Parathyroid adenoma (tissue), 2 donors: ENCODE measurements at regions not wholly inside any gene's neighbourhood (a gene's known extent, or its start where the extent isn't known, plus 50 kb on each side); places are given as distances from the start of the nearest gene placed in this dataset.

ENCODE experiments used
- H2AFZ ChIP-seq: fragments of 300-600 bp; sonication (generic); one replicate; pipeline ENCODE4 v1.7.0; 2017; ENCODE audit warnings: antibody characterized with exemption, mild to moderate bottlenecking
- H3K27ac ChIP-seq: fragments of 300-600 bp; sonication (generic); one replicate; pipeline ENCODE4 v1.7.0; 2017
- H3K27me3 ChIP-seq: fragments of 300-600 bp; sonication (generic); one replicate; pipeline ENCODE4 v1.7.0; 2017; ENCODE audit warnings: low read length; ENCODE audit not compliant: control insufficient read depth, insufficient read depth
- H3K36me3 ChIP-seq: fragments of 300-600 bp; sonication (generic); one replicate; pipeline ENCODE4 v1.7.0; 2017; ENCODE audit warnings: low read length; ENCODE audit not compliant: control insufficient read depth, insufficient read depth
- H3K4me1 ChIP-seq: fragments of 300-600 bp; sonication (generic); one replicate; pipeline ENCODE4 v1.7.0; 2017; ENCODE audit warnings: control low read depth
- H3K4me2 ChIP-seq: fragments of 300-600 bp; sonication (generic); one replicate; pipeline ENCODE4 v1.7.0; 2017; ENCODE audit warnings: low read length
- H3K4me3 ChIP-seq: fragments of 300-600 bp; sonication (generic); one replicate; pipeline ENCODE4 v1.7.0; 2017; ENCODE audit warnings: low read depth, low read length
- H3K79me2 ChIP-seq: fragments of 300-600 bp; sonication (generic); one replicate; pipeline ENCODE4 v1.7.0; 2017; ENCODE audit warnings: control low read depth
- H3K9ac ChIP-seq: fragments of 300-600 bp; sonication (generic); one replicate; pipeline ENCODE4 v1.7.0; 2017; ENCODE audit warnings: mild to moderate bottlenecking
- H3K9me3 ChIP-seq: fragments of 300-600 bp; sonication (generic); one replicate; pipeline ENCODE4 v1.7.0; 2017; ENCODE audit warnings: low read length; ENCODE audit not compliant: control insufficient read depth
- TF ChIP-seq, protein P1 (sequence below): fragments of 300-600 bp; sonication (generic); IDR thresholded peaks from one replicate; pipeline ENCODE4 v1.7.0; 2017; ENCODE audit warnings: antibody characterized with exemption, mild to moderate bottlenecking
- donor health status: primary hyperparathyroidism.

DNA sequence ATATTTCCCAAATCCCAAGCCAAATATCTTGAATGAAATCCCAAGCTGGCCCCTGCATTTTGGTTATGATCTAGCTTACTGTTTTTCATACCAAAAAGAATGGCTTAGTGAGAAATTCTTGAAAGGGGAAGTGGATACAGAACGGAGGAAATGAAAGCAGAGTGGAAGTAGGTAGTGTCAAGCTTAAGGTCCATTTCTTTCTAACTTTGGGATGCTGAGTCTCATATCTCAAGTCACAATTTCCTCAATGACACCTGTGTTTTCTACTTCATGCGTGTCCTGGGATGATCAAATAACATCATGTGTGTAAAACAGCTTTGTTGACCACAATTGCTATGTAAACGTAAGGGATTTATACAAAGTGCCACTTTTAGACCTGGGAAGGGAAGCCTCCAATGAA is 238.8 kb upstream of the SLC35B3 start:
- no peak overlapping the region for H2AFZ ChIP-seq
- TF ChIP-seq, protein P1, sequence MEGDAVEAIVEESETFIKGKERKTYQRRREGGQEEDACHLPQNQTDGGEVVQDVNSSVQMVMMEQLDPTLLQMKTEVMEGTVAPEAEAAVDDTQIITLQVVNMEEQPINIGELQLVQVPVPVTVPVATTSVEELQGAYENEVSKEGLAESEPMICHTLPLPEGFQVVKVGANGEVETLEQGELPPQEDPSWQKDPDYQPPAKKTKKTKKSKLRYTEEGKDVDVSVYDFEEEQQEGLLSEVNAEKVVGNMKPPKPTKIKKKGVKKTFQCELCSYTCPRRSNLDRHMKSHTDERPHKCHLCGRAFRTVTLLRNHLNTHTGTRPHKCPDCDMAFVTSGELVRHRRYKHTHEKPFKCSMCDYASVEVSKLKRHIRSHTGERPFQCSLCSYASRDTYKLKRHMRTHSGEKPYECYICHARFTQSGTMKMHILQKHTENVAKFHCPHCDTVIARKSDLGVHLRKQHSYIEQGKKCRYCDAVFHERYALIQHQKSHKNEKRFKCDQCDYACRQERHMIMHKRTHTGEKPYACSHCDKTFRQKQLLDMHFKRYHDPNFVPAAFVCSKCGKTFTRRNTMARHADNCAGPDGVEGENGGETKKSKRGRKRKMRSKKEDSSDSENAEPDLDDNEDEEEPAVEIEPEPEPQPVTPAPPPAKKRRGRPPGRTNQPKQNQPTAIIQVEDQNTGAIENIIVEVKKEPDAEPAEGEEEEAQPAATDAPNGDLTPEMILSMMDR: no peak
- H3K9ac ChIP-seq: no peak overlapping the region
- H3K27ac ChIP-seq: no peak overlapping the region
- no peaks in the 10 kb centered on the region for H3K36me3 ChIP-seq
- no peaks in the 10 kb centered on the region for H3K79me2 ChIP-seq
- no peaks in the 10 kb centered on the region for H3K27me3 ChIP-seq
- no peak overlapping the region for H3K4me2 ChIP-seq
- no peaks in the 10 kb centered on the region for H3K4me1 ChIP-seq
- H3K4me3 ChIP-seq: no peak overlapping the region
- H3K9me3 ChIP-seq: no peaks in the 10 kb centered on the region

DNA sequence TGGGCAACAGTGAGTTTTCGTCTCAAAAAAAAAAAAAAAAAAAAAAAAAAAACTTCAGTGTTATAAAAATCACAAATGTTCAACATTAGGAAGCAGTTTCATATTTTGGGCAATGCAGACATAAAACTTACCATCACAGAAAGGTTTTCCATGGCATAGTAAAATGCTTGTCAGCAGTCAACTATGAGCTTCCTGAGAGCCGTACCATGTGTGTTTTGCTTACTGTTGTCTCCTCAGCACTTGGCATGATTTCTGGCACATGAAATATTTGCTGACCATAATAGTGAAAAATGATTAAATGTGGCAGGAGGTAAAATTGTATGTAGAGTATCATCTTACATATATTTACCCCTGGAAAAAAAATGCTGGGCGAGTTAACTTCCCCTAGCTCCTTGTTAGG is 237.5 kb upstream of the SLC35B3 start:
- Histone ChIP-seq H3K27me3 (no peaks in the 10 kb centered on the region), H2AFZ (no peak overlapping the region), H3K4me3 (no peak overlapping the region), H3K27ac (no peak overlapping the region), H3K4me1 (no peaks in the 10 kb centered on the region), H3K79me2 (no peaks in the 10 kb centered on the region), H3K4me2 (no peak overlapping the region), H3K9ac (no peak overlapping the region), H3K36me3 (no peaks in the 10 kb centered on the region), H3K9me3 (no peaks in the 10 kb centered on the region)
- TF ChIP-seq, protein P1: no peak

- Histone ChIP-seq H3K36me3 (no peaks in the 10 kb centered on the region), H3K4me2 (no peak overlapping the region), H3K79me2 (no peaks in the 10 kb centered on the region), H3K9me3 (no peaks in the 10 kb centered on the region), H3K9ac (no peak overlapping the region), H3K4me1 (no peaks in the 10 kb centered on the region), H3K27me3 (no peaks in the 10 kb centered on the region), H2AFZ (no peak overlapping the region), H3K27ac (no peak overlapping the region), H3K4me3 (no peak overlapping the region)
- TF ChIP-seq, protein P1: no peak
Measured at GRCh38 chr6:8670792-8671191, 235.4 kb upstream of the SLC35B3 start.

DNA sequence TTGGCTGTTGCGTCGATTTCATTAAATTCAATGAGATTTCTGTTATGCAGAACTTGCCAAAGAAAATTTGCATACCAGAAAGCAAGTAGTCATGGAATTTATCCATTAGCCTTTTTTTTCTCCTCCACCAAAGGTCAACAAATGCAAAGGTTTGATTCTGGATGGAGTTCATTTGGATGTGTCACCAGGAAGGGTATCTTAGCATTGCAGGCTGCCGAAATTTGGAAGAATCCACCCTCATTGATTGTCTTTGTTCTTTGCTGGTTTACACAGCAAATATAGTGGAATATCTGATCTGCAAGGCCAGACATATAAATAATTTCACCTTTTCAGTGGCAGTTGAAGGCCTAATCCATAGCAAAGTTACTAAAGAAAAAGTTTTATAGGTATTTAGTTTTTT is 229.4 kb upstream of the SLC35B3 start:
- TF ChIP-seq, protein P1: no peak
- Histone ChIP-seq H3K27ac (no peak overlapping the region), H3K27me3 (no peaks in the 10 kb centered on the region), H3K9me3 (no peaks in the 10 kb centered on the region), H3K36me3 (no peaks in the 10 kb centered on the region), H3K4me1 (no peaks in the 10 kb centered on the region), H3K79me2 (no peaks in the 10 kb centered on the region), H2AFZ (no peak overlapping the region), H3K9ac (no peak overlapping the region), H3K4me2 (no peak overlapping the region), H3K4me3 (no peak overlapping the region)

DNA sequence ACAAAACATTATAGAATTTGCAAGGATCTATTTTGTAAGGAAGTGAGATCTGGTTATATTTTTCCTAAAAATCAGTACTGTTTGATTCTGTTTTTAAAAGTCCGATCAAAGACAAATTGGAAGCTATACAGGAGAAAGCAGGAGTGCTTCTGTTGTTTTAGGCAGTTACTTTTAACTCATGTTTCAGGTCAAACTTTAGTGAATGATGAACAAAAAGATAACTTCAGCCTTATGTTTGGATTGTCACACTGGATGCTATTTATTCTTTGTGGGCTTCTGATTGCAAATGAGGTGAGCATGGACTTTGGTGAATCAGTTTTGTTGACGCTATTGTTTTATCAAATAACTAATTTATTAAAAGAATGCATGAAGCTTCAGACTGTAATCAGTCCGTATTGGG is 228.7 kb upstream of the SLC35B3 start:
- Histone ChIP-seq H3K36me3 (no peaks in the 10 kb centered on the region), H3K79me2 (no peaks in the 10 kb centered on the region), H3K4me1 (no peaks in the 10 kb centered on the region), H3K4me2 (no peak overlapping the region), H3K4me3 (no peak overlapping the region), H3K9me3 (no peaks in the 10 kb centered on the region), H3K27ac (no peak overlapping the region), H2AFZ (no peak overlapping the region), H3K9ac (no peak overlapping the region), H3K27me3 (no peaks in the 10 kb centered on the region)
- TF ChIP-seq, protein P1: no peak
